GM12872 (cell line): ENCODE measurements at regions not wholly inside any gene's neighbourhood (a gene's known extent, or its start where the extent isn't known, plus 50 kb on each side); places are given as distances from the start of the nearest gene placed in this dataset.

ENCODE experiments used
- CTCF ChIP-seq: IDR thresholded peaks from 3 replicates; pipeline ENCODE4 v1.5.1; 2011; ENCODE audit warnings: low read depth, mild to moderate bottlenecking, low read length, moderate library complexity; ENCODE audit not compliant: insufficient read depth

DNA sequence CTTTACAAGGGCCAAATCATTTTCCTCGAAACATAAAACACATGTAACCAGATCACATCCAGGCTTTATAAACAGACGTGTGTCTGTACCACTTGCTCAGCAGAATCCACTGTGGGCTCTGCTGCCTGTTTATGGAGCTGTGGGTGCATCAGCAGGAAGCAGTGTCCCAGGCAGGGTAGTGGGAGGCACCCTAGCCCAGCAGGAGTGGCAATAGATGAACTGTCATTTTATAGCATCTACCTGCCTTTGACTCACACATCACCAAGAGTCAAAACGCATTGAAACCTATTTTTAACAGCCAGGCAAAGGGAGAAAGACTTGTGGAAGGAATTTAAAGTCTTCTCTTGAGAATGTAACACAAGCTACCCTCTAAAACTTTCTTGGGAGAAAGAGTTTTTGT, 169.1 kb upstream of the TENM3 start:
- no peak for TF ChIP-seq CTCF

- TF ChIP-seq CTCF, result no peak
Measured at GRCh38 chr4:182074810-182075209, 168.4 kb upstream of the TENM3 start.

DNA sequence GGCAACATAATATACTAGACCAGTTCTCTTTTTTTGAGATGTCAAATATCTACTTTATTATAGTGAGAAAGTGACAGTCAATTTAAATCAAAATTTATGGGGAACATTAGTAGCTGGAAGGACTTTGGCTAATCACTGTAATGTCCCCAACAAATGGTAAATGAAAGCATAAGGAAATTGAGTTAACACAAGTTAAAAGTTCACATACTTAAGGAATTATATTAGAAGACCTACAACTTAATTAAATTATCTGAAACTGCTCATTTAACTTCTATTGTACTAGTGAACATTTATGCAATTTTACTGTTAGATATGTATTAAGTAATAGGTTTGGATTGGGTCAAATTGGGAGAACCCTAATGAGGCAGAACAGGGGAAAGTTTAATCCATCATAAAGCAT, 160.3 kb upstream of the TENM3 start:
- TF ChIP-seq CTCF, result no peak

GRCh38 chr4:182083671-182084410, 159.4 kb upstream of the TENM3 start:
- no peak for TF ChIP-seq CTCF

DNA sequence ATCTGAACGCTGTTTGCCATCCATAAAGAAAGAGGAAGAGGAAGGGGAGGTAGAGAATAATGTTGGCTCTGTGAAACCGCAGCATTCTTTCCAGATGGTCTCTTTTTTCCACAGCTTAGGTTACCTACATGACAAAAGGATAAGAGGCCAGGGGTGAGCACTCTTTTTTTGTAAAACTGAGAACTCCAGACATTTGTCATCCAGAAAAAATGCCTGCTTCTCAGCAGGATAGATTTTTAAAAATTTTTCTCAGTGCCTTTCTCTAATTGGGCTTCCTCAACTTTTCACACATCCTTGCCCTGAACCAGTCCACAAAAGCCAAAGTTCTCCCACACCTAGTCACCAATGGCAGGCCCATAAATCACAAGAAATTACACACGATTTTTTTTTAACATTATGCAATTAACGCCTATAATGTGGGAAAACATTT, 158.1 kb upstream of the TENM3 start:
- TF ChIP-seq CTCF, result no peak

DNA sequence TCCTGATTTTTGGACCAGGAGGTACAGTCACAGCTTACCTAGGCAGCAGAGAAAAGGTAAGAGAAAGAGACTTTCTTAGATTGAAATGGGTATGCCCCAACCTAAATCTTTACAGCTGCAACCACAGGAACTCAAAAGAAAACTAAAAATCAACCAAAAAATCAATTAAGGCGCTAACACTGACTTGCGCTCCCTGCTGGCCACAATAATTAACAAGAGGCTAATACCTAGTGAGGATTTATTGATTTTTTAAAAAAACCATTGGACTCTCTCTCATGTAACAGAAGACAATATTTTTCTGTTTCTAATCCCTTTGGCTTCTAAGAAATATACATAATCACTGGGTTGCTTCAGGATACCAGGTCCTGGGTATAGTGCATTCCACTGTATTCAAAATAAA, 153.9 kb upstream of the TENM3 start:
- TF ChIP-seq CTCF, result 0 out of 3 replicates have a peak, but pooled peaks have one; percentile 21

DNA sequence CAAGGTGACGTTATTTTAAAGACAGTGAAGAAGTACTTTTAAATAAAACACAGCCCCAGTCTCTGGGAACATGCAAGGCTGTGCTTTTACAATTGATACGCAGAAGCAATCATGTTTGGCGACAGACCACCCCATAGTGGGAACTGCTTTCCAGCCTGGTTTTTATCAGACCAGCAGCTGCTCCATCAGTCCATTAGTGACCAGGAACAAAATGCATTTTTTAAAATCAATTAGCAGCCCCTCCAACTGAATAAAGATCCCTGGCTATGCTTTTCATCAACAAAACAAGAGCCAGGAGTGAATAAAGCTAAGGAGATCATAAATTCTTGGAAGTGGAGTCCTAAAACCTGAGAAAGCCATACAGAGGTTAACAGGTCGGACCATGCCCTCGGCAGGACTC, 153.0 kb upstream of the TENM3 start:
- TF ChIP-seq CTCF, result no peak
